DMS 273 treated with DMSO at 0.1 percent for 48 hours (cell line): ENCODE measurements at regions not wholly inside any gene's neighbourhood (a gene's known extent, or its start where the extent isn't known, plus 50 kb on each side); places are given as distances from the start of the nearest gene placed in this dataset.
A peak's percentile ranks its signal among the peaks of the same experiment; 100 is the strongest.
"Not testable (repeated sequence)": the region's sequence is repeated elsewhere in the genome, so short reads cannot be mapped to it uniquely, and the experiment has no call there.

ENCODE experiments used
- DNase-seq: peaks from one replicate; lab custom pipeline; 2025; lab: John Stamatoyannopoulos, UW

DNA sequence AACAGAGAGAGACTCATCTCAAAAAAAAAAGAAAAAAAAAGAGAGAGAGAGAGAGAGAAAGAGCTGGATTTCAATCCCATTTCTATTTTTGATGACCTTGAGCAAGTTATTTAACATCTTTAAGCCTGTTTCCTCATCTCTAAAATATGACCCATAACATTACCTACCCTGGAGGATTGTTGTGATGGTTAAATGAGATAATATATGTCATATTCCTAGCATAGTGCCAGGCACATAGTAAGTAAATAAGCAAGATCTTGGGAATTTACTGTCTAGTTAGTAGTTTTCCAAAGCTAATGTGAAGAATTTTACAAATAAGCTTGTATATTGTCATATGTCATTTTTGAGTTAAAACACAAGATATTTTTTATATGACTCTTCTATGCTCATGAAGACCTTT lies 236.5 kb downstream of the PHLDA1 start:
- DNase-seq: no peak

GRCh38 chr12:75792687-75793086 lies 238.9 kb downstream of the PHLDA1 start:
- DNase-seq: no peak

- no peak for DNase-seq
Measured at GRCh38 chr12:75790219-75790618, 241.4 kb downstream of the PHLDA1 start.

DNA sequence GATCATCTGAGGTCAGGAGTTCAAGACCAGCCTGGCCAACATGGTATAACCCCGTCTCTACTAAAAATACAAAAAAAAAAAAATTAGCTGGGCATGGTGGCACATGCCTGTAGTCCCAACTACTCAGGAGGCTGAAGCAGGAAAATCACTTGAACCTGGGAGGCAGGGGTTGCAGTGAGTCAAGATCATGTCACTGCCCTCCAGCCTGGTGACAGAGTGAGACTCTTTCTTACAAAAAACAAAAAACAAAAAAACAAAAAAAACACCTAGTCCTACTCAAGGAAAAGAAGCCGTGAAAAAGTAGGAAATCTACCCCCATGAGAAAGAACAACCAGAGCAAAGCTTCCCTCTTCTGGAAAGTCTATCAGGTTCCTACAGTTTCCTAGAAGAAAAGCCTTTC lies 244.4 kb downstream of the PHLDA1 start:
- not testable (repeated sequence) for DNase-seq

- no peak for DNase-seq
Measured at GRCh38 chr12:75786070-75786469, 245.5 kb downstream of the PHLDA1 start.

- DNase-seq: peak; percentile 26
Measured at GRCh38 chr12:75784591-75784990, 247.0 kb downstream of the PHLDA1 start.

DNA sequence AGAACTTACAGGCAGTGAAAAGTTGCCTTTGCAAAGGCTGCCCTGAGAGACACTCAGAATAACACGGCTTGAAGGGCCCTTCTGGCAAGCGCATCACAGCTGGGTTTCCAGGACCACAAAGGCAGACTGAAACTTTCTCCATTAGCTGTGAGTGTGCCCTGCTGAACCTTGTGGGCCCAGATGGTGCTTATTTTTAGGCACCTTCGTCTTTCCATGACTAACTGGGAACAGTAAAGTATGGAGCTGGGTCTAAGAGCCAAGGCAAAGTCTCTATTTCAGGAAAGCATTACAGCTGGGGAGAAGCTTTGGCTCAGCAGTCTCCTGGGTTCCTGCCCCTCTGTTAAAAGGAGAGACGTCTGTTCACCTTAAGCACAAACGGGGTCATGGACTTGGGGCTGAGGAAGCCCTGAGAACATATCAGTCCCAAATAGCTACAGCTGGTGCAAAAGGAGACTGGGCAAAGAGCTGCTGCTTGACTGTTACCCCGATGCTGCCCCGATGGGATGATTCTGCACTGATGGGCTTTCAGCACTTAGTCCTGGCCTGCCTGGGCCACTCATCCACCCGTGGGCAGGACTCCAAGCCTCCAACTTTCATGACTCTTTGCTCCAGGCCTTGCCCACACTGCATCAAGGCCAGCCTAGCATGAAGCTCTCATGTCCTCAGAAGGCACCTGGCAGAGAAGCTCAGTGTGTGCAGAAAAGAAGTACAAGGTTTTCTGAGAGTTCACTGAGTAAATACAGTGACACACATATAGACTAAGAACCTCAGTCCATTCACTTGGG lies 248.3 kb downstream of the PHLDA1 start:
- peak; percentile 2 for DNase-seq

GRCh38 chr12:75782069-75782581 lies 249.5 kb downstream of the PHLDA1 start:
- no peak for DNase-seq

DNA sequence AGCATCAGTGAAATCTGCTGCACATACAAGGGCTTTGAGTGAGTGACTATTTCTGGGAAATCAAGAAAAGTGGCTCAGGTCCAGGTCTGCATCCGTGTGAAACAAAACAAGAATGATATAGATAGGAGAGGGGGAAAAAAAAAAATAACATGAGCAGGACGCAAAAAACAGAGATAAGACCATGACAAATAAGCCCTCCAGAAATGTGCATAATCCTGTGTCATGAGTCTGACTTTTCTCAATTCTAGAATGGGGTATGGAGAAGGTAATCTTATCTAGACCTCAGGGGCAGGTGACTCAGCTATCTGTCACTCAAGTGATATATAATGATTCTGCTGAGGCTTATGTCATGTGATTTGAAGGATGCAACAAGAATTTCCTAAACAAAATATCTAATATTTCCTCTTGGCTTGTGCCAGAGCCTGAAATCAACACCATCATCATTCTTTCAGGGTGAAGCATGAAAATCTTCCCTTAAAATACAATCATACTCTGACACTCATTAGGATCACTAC lies 250.0 kb downstream of the PHLDA1 start:
- no peak for DNase-seq

DNA sequence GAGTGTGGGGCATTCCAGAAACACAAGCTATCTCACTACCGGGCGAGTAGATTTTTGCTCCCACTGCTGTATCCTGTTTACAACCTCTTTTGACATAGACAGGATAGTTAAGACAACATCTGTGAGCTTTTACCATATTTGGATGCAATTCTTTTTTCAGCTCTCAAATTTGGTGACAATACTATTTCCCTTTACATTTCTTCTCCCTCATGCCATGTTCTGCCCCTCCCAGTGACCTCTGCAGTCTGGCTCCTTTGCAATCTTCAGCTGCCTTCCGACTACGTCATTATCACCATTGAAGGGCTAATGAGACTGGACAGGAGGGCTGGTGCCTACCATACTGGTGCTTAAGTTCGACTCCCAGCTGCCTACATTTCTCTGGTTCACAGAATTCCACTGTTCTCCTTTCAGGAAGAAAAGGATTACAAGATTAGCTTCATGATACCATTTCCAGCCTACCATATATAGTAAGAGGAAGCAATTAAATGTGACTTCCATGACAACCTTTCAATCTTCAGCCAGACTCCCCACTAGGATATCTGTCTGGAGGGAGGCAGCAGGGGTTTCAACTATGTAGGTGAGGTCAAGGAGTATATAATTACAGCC lies 251.6 kb downstream of the PHLDA1 start:
- no peak for DNase-seq

- no peak for DNase-seq
Measured at GRCh38 chr12:75774261-75775052, 257.1 kb downstream of the PHLDA1 start.

- no peak for DNase-seq
Measured at GRCh38 chr12:75773377-75773776, 258.2 kb downstream of the PHLDA1 start.

GRCh38 chr12:75771023-75771422 lies 259.6 kb upstream of the KRR1 start:
- DNase-seq: no peak

DNA sequence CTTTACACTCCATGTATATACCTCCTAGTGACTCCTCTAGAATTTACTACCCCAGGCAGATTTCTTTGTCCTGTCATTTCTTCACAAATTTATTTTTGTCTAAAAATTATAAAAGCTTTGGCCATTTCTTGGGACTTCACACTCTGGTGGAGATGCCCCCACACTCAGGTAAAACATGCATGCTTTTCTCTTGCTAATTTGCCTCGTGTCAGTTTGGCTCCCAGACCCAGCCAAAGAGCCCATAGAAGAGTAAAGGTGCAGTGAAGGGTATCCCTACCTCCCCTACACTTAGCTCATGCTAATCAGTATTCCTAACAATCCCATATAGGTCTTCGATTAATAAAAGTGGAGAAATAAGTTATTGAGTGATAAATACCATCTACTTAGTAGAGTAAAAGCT lies 256.5 kb upstream of the KRR1 start:
- no peak for DNase-seq

GRCh38 chr12:75766263-75767160 lies 255.1 kb upstream of the KRR1 start:
- DNase-seq: no peak

- no peak for DNase-seq
Measured at GRCh38 chr12:75765170-75766059, 254.0 kb upstream of the KRR1 start.

- no peak for DNase-seq
Measured at GRCh38 chr12:75764091-75764841, 252.9 kb upstream of the KRR1 start.

DNA sequence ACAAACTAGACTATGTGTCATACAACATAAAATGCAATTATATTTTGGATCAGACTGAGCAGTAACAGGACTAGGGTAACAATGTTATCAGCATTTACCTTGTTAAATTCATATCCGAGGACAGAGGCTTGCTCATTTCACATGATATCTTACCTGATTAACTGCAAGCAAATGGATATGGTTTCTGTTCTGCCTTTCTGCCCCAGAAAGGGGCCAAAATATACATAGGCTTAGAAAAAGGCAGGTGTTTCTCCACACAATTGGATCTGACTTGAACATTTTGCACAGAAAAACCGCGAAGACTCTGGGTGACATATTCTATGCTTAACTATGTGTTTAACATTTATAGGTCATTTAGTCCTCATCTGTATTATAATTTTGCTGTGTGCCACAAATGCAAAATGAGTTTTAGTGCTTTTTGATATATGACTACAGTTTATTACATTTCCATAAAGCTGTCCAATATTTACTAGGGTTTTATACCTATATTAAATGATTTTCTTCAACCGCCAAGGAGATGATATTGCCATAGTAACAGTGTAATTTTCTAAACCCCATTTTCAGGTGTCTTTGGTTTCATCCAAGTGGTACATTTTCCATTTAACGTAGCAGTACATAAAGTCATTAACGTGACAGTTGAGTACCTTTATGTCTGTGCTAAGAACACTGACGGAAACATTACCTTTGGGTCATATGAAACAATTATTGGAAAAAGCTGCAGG lies 249.3 kb upstream of the KRR1 start:
- DNase-seq: no peak
